ENCODE measurements at regions not wholly inside any gene's neighbourhood (a gene's known extent, or its start where the extent isn't known, plus 50 kb on each side); places are given as distances from the start of the nearest gene placed in this dataset.
"Not testable (repeated sequence)": the region's sequence is repeated elsewhere in the genome, so short reads cannot be mapped to it uniquely, and the experiment has no call there.

DNA sequence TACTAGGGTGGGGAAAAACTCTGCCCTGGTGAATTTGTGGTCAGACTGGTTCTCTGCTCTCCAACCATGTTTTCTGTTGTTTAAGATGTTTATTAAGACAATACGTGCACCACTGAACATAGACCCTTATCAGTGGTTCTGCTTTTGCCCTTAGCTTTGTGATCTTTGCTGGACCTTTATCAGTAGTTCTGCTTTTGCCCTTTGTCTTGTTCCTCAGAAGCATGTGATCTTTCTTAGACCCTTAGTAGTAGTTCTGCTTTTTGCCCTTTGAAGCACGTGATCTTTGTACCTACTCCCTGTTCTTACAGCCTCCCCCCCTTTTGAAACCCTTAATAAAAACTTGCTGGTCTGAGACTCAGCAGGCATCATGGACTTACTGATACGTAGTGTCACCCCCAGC lies 101.4 kb upstream of the FAM90A1 start:
- TF ChIP-seq, protein P1, sequence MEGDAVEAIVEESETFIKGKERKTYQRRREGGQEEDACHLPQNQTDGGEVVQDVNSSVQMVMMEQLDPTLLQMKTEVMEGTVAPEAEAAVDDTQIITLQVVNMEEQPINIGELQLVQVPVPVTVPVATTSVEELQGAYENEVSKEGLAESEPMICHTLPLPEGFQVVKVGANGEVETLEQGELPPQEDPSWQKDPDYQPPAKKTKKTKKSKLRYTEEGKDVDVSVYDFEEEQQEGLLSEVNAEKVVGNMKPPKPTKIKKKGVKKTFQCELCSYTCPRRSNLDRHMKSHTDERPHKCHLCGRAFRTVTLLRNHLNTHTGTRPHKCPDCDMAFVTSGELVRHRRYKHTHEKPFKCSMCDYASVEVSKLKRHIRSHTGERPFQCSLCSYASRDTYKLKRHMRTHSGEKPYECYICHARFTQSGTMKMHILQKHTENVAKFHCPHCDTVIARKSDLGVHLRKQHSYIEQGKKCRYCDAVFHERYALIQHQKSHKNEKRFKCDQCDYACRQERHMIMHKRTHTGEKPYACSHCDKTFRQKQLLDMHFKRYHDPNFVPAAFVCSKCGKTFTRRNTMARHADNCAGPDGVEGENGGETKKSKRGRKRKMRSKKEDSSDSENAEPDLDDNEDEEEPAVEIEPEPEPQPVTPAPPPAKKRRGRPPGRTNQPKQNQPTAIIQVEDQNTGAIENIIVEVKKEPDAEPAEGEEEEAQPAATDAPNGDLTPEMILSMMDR (IDR thresholded peaks at IDR 0.05), result not testable (repeated sequence)
- not testable (repeated sequence) for TF ChIP-seq EZH2, EZH2phosphoT487 (IDR thresholded peaks at IDR 0.05)

Data from neural progenitor cell (in vitro differentiated cells).